Stimulated activated CD4-positive, alpha-beta T cell treated with anti-CD3 and anti-CD28 coated beads, Interleukin-2, amount 100 ng/mL, for 48 hours (primary cell): ENCODE measurements at regions not wholly inside any gene's neighbourhood (a gene's known extent, or its start where the extent isn't known, plus 50 kb on each side); places are given as distances from the start of the nearest gene placed in this dataset.
"Not testable (repeated sequence)": the region's sequence is repeated elsewhere in the genome, so short reads cannot be mapped to it uniquely, and the experiment has no call there.

ENCODE experiments used
- DNase-seq, 2 donors: peaks; one replicate each; pipeline ENCODE4 v3.0.0-alpha.2; 2020

- no peak for DNase-seq
Measured at GRCh38 chr20:48141660-48142515, 356.6 kb upstream of the SULF2 start.

- no peak for DNase-seq
Measured at GRCh38 chr20:48139262-48140041, 354.2 kb upstream of the SULF2 start.

GRCh38 chr20:48132834-48133233 is 347.6 kb upstream of the SULF2 start:
- DNase-seq: no peak

- no peak for DNase-seq
Measured at GRCh38 chr20:48131581-48131980, 346.3 kb upstream of the SULF2 start.

- DNase-seq: no peak
Measured at GRCh38 chr20:48129345-48129942, 344.2 kb upstream of the SULF2 start.

- DNase-seq: no peak
Measured at GRCh38 chr20:48128436-48128835, 343.2 kb upstream of the SULF2 start.

GRCh38 chr20:48127964-48128363 is 342.7 kb upstream of the SULF2 start:
- DNase-seq: not testable (repeated sequence)

GRCh38 chr20:48127133-48127532 is 341.9 kb upstream of the SULF2 start:
- DNase-seq: not testable (repeated sequence)

GRCh38 chr20:48126227-48126740 is 341.0 kb upstream of the SULF2 start:
- no peak for DNase-seq

- no peak for DNase-seq
Measured at GRCh38 chr20:48124960-48125359, 339.7 kb upstream of the SULF2 start.

GRCh38 chr20:48124181-48124782 is 339.0 kb upstream of the SULF2 start:
- no peak for DNase-seq

GRCh38 chr20:48120120-48120519 is 334.8 kb upstream of the SULF2 start:
- DNase-seq: no peak

GRCh38 chr20:48119389-48119788 is 334.1 kb upstream of the SULF2 start:
- not testable (repeated sequence) for DNase-seq

- DNase-seq: no peak
Measured at GRCh38 chr20:48115502-48115901, 330.2 kb upstream of the SULF2 start.

GRCh38 chr20:48107560-48107959 is 322.3 kb upstream of the SULF2 start:
- DNase-seq: no peak

GRCh38 chr20:48106428-48106827 is 321.1 kb upstream of the SULF2 start:
- no peak for DNase-seq

- no peak for DNase-seq
Measured at GRCh38 chr20:48105526-48105925, 320.2 kb upstream of the SULF2 start.

GRCh38 chr20:48102931-48103660 is 317.8 kb upstream of the SULF2 start:
- DNase-seq: no peak

- no peak for DNase-seq
Measured at GRCh38 chr20:48102076-48102787, 317.0 kb upstream of the SULF2 start.

GRCh38 chr20:48100483-48100882 is 315.2 kb upstream of the SULF2 start:
- no peak for DNase-seq

- DNase-seq: no peak
Measured at GRCh38 chr20:48098866-48099265, 313.6 kb upstream of the SULF2 start.

GRCh38 chr20:48098099-48098498 is 312.8 kb upstream of the SULF2 start:
- DNase-seq: no peak
